ENCODE measurements at regions not wholly inside any gene's neighbourhood (a gene's known extent, or its start where the extent isn't known, plus 50 kb on each side); places are given as distances from the start of the nearest gene placed in this dataset.

GRCh38 chr3:43219616-43220015 is 66.7 kb upstream of the SNRK start:
- TF ChIP-seq CTCF (IDR thresholded peaks at IDR 0.05; ENCODE audit: low read depth, low read length) (no peak), POLR2A (IDR thresholded peaks at IDR 0.05; ENCODE audit: extremely low read depth, insufficient read length) (no peak), MYC (IDR thresholded peaks at IDR 0.05; ENCODE audit: low read depth, low read length) (no peak)
